SW 1271 (cell line): ENCODE measurements at regions not wholly inside any gene's neighbourhood (a gene's known extent, or its start where the extent isn't known, plus 50 kb on each side); places are given as distances from the start of the nearest gene placed in this dataset.
A peak's percentile ranks its signal among the peaks of the same experiment; 100 is the strongest.
"Not testable (repeated sequence)": the region's sequence is repeated elsewhere in the genome, so short reads cannot be mapped to it uniquely, and the experiment has no call there.

Experiments used
- DNase-seq, 2 experiments: peaks; one replicate each; lab custom pipeline; 2025; lab: John Stamatoyannopoulos, UW

GRCh38 chr9:104269996-104270963 lies 176.2 kb downstream of the SMC2 start:
- no peak for DNase-seq

- no peak for DNase-seq
These were observed 182.7 kb downstream of the SMC2 start for GRCh38 chr9:104276709-104277245.

DNA sequence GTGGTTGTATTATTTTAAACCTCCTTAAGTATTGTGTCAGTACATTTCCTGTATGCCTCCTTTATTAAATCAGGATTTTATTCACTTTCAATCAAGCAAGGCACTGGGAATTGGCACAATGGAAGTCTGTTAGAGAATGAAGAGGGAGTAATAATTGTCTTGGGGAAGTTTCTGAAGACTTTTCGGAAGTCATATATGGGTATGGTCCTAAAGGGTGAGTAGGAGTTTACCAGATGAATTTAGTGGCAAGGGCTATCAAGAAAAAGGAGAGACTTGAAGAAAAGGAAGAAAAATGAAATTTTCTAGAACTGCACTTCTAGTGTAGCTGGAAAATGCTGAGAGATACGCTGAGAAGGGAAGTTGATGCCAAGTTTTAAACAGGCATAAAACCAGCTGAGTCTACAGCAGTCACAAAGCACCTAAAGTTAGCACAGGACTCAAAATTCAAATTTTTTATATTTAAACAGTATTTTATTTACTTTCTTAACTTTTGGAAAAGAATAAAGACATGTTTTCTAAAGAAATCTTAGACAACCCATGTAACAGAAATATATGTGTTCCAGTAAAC lies 184.9 kb downstream of the SMC2 start:
- DNase-seq = no peak

DNA sequence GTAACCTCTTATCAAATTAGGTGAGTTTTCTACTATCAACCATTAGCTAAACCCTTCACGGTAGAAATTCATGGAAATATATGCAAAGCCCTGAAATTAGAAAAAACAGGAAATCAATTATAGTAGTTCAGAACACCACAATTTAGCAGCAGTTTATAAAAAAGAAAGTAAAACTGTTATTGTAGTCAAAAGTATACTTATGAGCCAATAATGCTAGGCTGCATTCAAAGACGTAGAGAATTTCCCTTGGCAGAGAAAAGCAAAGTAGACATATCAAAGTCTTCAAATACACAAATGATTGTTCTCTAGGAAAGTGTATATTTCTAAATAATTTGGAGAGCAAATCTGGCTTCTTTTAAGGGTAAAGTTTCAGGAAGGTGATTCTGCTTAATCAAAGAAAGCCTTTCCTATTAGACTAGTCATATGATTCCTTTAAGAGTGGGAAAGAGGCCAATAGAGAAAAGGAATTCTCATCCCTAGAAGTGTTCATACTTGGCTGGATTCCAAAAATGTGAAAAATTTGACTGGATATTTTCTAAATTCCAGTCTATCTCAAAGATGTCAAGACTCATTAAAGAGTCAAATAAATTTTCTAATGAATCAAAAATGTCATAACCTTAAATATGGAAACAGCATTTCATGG lies 185.5 kb downstream of the SMC2 start:
- DNase-seq = peak in 1 of 2 experiments; percentile 48

- DNase-seq = no peak
These were observed 186.1 kb downstream of the SMC2 start for GRCh38 chr9:104280178-104280560.

GRCh38 chr9:104280711-104281110 lies 186.6 kb downstream of the SMC2 start:
- no peak for DNase-seq

DNA sequence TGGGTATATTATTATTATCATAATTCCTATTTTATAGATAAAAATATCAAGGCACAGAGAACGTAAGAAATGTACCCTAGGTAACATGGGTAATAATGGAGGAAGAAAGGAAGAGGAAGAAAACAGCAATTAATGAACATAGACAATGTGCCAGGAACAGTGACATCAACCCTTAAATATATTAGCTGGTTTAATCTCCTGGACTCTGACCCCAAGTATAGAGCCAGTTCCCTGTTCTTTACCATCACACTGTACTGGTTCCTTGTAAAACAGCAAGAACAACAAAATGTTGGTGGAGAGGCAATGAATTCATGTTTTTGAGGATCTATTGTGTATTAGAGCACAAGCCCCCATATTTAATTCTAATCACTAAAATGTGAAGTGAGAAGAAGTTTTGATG lies 192.1 kb downstream of the SMC2 start:
- DNase-seq = no peak

- DNase-seq = no peak
These were observed 192.7 kb downstream of the SMC2 start for GRCh38 chr9:104286799-104287198.

DNA sequence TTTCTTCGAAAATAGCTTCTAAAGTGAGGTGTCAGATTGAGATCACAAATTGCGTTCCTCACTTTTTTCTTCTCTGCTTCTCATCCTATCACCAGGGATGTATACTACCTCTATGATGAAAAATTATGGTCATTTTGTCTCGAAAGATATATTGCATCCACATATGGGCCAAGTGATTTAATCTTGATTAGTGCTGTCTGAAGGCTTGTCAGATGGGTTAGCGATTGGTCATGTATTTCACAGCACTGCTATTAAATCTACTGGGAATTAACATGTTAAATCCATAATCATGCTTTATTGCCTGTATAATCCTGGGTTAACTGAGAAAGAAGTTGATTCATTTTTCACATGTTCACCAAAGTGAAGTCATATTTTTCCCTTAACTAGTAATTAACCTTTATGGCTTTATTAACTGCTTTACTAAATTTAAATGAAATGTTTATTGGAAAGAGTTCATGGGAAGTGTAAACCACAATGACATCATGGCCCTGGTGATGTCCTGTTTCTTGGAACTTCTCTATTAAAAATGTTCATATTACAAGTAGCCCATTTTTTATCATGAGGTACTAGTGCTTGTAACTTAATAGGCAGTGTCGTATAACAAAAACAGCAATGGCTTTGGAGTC lies 193.3 kb downstream of the SMC2 start:
- DNase-seq = no peak

- DNase-seq = no peak
These were observed 199.8 kb downstream of the SMC2 start for GRCh38 chr9:104293877-104294276.

- no peak for DNase-seq
These were observed 203.9 kb upstream of the OR13F1 start for GRCh38 chr9:104300124-104300523.

GRCh38 chr9:104301755-104302154 lies 202.3 kb upstream of the OR13F1 start:
- DNase-seq = no peak

DNA sequence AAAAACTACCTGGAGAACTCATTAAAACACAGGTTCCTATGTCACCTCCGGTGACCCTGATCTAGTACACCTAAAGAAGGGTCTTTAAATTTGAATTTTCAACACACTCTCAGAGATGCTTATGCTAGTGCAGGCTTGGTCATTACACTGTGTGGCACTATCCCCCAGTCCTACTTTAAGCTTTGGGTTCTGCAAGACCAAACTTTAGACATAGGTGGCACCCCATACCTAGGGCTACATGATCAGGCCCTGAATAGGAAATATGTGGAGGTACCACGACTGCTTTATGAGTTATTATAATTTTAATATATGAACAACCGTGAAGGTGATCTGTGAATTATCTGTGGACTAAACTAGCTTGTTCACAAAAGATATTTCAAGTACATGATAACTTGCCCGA lies 201.3 kb upstream of the OR13F1 start:
- no peak for DNase-seq

GRCh38 chr9:104304925-104305324 lies 199.1 kb upstream of the OR13F1 start:
- DNase-seq = no peak

GRCh38 chr9:104313396-104314110 lies 190.5 kb upstream of the OR13F1 start:
- no peak for DNase-seq

DNA sequence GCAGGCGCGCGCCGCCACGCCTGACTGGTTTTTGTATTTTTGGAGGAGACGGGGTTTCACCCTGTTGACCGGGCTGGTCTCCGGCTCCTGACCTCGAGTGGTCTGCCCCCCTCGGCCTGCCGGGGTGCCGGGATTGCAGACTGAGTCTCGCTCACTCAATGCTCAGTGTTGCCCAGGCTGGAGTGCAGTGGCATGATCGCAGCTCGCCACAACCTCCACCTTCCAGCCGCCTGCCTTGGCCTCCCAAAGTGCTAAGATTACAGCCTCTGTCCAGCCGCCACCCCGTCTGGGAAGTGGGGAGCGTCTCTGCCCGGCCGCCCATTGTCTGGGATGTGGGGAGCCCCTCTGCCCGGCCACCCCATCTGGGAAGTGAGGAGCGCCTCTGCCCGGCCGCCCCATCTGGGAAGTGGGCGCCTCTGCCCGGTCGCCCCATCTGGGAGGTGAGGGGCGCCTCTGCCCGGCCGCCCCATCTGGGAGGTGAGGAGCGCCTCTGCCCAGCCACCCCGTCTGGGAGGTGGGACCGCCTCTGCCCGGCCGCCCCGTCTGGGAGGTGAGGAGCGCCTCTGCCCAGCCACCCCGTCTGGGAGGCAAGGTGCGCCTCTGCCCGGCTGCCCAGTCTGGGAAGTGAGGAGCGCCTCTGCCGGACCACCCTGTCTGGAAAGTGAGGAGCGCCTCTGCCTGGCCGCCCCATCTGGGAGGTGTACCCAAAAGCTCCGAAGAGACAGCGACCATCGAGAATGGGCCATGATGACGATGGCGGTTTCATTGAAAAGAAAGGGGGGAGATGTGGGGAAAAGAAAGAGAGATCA lies 187.7 kb upstream of the OR13F1 start:
- not testable (repeated sequence) for DNase-seq

GRCh38 chr9:104319198-104319597 lies 184.9 kb upstream of the OR13F1 start:
- DNase-seq = no peak

- DNase-seq = no peak
These were observed 184.4 kb upstream of the OR13F1 start for GRCh38 chr9:104319685-104320084.

DNA sequence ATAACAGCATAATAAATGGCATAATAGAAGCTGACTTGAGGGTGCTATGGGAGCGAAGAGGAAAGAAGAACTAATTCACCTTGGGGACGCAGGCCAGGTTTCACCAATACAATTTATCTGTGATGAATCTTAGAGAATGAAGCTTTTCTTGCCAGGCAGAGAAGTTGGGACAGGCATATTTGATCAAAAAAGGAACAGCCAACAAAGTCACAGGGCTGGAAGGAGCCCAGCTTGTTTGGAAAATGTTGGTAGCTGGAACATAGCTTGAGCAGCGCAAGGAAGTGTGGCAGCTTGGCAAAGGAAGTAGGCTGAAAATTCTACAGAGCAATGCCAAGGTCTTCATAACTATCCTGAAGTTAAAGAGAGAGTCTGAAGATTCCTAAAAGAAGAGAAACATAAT lies 181.5 kb upstream of the OR13F1 start:
- no peak for DNase-seq

GRCh38 chr9:104323967-104324694 lies 179.9 kb upstream of the OR13F1 start:
- not testable (repeated sequence) for DNase-seq
